SK-MEL-5 (cell line): ENCODE measurements at regions not wholly inside any gene's neighbourhood (a gene's known extent, or its start where the extent isn't known, plus 50 kb on each side); places are given as distances from the start of the nearest gene placed in this dataset.
A peak's percentile ranks its signal among the peaks of the same experiment; 100 is the strongest.

Experiments used
- DNase-seq: peaks from one replicate; pipeline ENCODE4 v3.0.0-alpha.2; 2016; ENCODE audit warnings: low read depth, low spot score
- in situ Hi-C: cut with HindIII; loops from 2 replicates; pipeline ENCODE4 v1.10.0; 2016; ENCODE audit warnings: low sequenced_read_pairs, high pct_unique_total_duplicates, low pct_unique_long_range_greater_than_20kb

- in situ Hi-C loops: no loop called here
- peak; percentile 7 for DNase-seq
Measured at GRCh38 chr2:45237128-45237527, 227.9 kb upstream of the SIX2 start.

DNA sequence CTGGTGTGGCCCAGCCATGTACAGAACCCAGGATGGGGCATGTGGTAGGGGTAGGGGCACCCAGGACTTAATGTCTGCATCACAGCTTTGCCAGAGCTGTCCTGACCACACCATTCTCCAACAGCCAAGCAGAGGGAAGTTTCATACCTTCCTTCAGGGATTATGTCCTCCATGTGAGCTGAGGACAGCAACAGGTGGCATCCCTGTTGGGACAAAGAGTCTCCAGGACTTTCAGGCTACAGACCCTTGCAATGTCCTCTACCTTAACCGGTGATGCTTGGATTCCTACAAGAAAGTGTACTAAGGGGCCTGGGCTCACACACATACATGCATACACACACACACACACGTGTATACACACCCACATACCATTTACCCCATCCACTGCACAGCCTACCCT lies 227.0 kb upstream of the SIX2 start:
- no peak for DNase-seq
- in situ Hi-C loops: no loop called here

DNA sequence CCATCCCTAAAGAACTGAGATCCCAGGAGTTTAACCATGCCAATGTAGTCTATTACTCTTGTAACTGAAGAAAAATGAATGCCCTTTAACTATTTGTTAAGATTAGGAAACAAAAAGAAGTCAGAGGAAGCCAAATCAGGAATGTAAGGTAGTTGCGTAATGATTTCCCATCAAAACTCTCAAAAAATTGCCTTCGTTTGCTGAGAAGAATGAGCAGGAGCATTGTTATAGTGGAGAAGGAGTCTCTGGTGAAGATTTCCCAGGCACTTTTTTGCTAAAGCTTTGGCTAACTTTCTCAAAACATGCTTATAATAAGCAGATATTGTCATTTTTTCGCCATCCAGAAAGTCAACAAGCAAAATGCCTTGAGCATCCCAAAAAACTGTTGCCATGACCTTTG lies 224.0 kb upstream of the SIX2 start:
- in situ Hi-C loops: no loop called here
- no peak for DNase-seq

GRCh38 chr2:45232818-45233217 lies 223.6 kb upstream of the SIX2 start:
- in situ Hi-C loops: no loop called here
- no peak for DNase-seq

GRCh38 chr2:45229411-45229810 lies 220.2 kb upstream of the SIX2 start:
- no peak for DNase-seq
- in situ Hi-C loops: no loop called here

- no peak for DNase-seq
- in situ Hi-C loops: no loop called here
Measured at GRCh38 chr2:45227347-45227746, 218.1 kb upstream of the SIX2 start.

GRCh38 chr2:45224993-45225380 lies 215.7 kb upstream of the SIX2 start:
- no peak for DNase-seq
- in situ Hi-C loops: no loop called here

DNA sequence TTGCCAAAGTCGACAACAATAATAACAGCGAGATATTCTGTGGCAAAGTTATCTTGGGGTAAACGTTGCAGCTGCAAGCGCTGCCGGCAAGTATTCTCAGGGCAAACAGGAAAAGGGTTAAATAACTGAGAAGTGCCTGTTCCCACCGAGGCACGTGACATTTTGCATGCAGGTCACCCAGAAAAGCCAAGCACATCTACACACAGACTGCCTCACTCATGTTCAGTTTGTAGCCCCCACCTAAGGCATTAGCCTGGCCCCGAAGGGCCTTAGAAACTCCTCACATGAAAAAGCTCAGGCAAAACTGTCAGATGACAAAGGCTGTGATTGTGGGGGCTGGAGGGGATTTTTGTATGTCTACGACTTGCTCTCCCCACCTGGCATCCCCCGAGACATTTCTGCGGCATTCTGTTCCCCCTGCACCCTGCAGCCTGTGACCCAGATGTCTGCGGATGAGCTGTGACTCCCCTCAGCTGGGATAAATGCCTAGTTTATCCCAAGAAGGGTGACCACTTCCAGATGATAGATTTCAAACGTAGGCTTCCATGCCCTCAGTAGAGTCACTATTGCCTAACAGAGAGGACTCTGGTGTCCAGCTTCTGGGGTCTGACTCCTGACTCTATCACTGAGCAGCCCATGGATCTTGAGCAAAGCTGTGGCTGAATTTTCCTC lies 215.2 kb upstream of the SIX2 start:
- DNase-seq: no peak
- in situ Hi-C loops: no loop called here

DNA sequence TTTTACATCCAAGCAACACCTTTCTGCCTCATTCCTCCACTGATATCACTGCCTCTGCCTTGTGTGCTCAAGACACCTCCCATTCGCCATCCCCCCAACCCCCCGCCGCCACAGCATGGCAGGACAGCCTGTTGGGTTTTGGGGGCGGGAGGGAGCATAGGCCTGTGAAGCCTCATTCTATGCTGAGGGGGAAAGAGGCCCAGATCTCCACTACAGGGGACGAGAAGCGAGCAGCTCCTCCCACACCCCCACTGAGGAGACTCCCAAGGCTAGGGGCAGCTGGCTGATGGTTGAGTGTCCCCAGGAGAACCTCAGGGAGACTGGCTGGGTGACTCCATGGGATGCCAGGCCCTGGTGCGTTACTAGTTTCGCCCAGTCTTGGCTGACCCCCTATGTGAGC lies 214.3 kb upstream of the SIX2 start:
- in situ Hi-C loops: no loop called here
- no peak for DNase-seq

- DNase-seq: no peak
- in situ Hi-C loops: no loop called here
Measured at GRCh38 chr2:45220227-45220626, 211.0 kb upstream of the SIX2 start.

GRCh38 chr2:45218931-45219339 lies 209.7 kb upstream of the SIX2 start:
- no peak for DNase-seq
- in situ Hi-C loops: no loop called here

DNA sequence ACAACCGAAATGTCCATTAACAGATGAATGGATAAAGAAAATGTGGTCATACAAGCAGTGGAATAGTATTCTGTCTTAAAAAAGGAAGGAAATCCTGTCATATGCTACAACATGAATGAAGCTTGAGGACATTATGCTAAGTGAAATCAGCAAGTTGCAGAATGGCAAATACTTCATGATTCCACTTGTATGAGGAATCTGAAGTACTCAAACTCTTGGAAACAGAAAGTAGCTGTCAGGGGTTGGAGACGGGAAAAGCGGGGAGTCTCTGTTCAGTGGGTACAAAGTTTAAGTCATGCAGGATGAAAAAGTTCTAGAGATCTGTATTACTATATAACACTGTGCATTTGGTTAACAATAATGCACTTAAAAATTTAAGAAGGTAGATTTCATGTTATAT lies 209.0 kb upstream of the SIX2 start:
- DNase-seq: no peak
- in situ Hi-C loops: no loop called here

DNA sequence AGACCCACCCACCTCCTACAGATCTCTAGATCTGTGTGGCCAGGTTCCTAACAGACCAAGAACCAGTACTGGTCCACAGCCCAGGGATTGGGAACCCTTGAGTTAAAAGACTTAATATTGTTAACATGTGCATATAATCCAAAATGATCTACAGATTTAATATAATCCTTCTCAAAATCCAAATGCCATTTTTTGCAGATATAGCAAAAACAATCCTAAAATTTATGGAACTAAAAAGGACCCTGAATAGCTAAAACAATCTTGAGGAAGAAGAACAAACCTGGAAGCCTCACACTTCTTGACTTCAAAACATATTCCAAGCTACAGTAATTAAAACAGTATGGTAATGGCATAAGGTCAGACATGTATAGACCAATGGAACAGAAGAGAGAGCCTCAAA lies 206.9 kb upstream of the SIX2 start:
- in situ Hi-C loops: no loop called here

DNA sequence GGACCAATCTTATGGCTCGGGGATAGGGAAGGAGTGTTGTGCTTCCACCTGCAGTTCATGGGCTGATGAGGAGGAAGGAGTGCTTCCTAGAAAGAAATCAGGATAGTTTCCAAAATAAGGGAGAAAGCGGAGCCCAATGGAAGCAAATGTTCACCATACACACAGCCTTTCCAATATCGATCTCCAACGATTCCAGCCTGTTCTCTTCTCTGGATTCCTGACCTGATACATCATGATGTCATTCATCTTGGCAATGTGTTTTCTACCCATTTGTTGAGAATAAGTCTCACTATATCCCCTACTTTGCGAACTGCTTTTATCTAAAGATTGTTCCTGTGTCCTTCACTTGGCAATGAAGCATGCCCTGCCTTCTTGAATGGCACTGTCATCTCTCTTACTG lies 205.3 kb upstream of the SIX2 start:
- DNase-seq: no peak
- in situ Hi-C loops: no loop called here

More for the DNA sequence above, 206.9 kb upstream of the SIX2 start:
- no peak for DNase-seq

DNA sequence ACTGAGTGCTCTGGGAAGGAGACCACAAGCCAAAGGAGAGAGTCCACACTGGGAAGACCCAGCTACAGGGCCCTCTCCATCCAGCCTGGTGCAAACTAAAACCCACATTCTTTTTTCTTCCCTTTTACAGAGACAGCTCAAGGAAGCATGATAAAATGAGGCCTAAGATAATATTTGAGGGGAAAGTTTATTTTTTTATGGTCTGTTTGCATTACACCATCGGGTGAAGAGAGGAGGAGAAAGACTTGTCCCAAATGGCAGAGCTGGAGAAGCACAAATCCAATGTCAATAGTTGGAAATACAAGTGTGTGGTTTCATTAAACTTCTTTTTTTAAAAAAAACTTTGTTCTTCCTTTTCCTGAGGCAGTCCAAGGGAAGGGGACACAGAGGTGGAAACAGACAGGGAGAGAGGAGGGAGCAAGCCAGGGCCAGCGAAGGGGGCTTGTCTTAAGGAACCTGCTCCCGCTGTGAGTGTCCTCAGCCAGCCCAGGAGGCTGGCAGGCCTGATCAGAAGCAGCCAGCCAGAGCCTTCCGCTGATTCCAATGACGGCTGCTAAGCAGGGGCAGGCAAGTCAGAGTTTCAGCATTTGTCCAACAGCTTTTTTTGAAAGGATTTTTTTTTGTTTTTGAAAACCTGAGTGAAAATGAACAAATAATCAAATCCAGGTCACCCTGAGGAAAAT lies 203.8 kb upstream of the SIX2 start:
- DNase-seq: no peak
- in situ Hi-C loops: no loop called here

DNA sequence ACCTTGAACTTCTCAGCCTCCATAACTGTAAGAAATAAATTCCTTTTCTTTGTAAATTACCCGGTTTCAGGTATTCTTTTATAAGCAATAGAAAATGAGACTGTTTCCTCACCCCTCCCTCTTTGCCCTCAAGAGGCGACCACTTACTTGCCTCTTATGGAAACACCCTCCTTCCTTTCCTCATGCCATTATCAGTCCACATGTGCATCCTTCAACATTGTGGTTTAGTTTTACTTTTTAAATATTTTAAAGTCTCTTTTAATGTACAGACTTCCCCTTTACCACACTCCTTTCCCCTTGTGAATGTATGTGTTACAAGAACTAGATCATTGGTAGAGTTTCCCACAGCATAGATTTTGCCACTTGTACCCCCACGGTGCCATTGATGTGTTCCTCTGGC lies 202.4 kb upstream of the SIX2 start:
- DNase-seq: no peak
- in situ Hi-C loops: no loop called here

GRCh38 chr2:45210462-45211195 lies 201.4 kb upstream of the SIX2 start:
- in situ Hi-C loops: no loop called here
- peak; percentile 19 for DNase-seq

- DNase-seq: no peak
- in situ Hi-C loops: no loop called here
Measured at GRCh38 chr2:45209875-45210274, 200.6 kb upstream of the SIX2 start.

- no peak for DNase-seq
- in situ Hi-C loops: no loop called here
Measured at GRCh38 chr2:45209302-45209701, 200.1 kb upstream of the SIX2 start.
